GM12878 (cell line): ENCODE measurements at regions not wholly inside any gene's neighbourhood (a gene's known extent, or its start where the extent isn't known, plus 50 kb on each side); places are given as distances from the start of the nearest gene placed in this dataset.

Experiments
- ATF3 ChIP-seq: IDR thresholded peaks from 2 replicates; pipeline ENCODE4 v1.6.1; 2011; ENCODE audit warnings: low read depth, mild to moderate bottlenecking, low read length, moderate library complexity, borderline replicate concordance; ENCODE audit errors: extremely low read depth
- CTCF ChIP-seq, 3 experiments: IDR thresholded peaks in 2 of 3; conservative IDR thresholded peaks in 1 of 3; 2 replicates each; pipeline ENCODE4 v1.5.1; 2011; ENCODE audit warnings: low read depth in 3 of 3, low read length in 3 of 3, mild to moderate bottlenecking in 3 of 3, control low read depth in 2 of 3, moderate library complexity in 2 of 3, inconsistent platforms in 1 of 3, mixed read lengths in 1 of 3; ENCODE audit not compliant: control insufficient read depth in 2 of 3, insufficient read depth in 1 of 3; ENCODE audit errors: extremely low read depth in 1 of 3
- ELK1 ChIP-seq: IDR thresholded peaks from 2 replicates; pipeline ENCODE4 v1.6.1; 2012; ENCODE audit warnings: low read depth, low read length, improper control_type of control experiment
- EP300 ChIP-seq, 2 experiments: fragments of 150-350 bp in 1 of 2; IDR thresholded peaks; 2 replicates each; pipeline ENCODE4 v1.6.1; 2011 to 2012; ENCODE audit warnings: low read depth in 2 of 2, low read length in 2 of 2, borderline replicate concordance in 1 of 2, improper control_type of control experiment in 1 of 2, inconsistent platforms in 1 of 2; ENCODE audit not compliant: control insufficient read depth in 1 of 2
- HDAC6 ChIP-seq: fragments of 200-600 bp; sonication (generic); IDR thresholded peaks from one replicate; pipeline ENCODE4 v1.8.0; 2017; ENCODE audit warnings: antibody characterized with exemption; ENCODE audit not compliant: unreplicated experiment
- NFYA ChIP-seq: IDR thresholded peaks from 2 replicates; pipeline ENCODE4 v1.6.1; 2011; ENCODE audit warnings: low read depth, mild to moderate bottlenecking, low read length, improper control_type of control experiment, borderline replicate concordance
- NR2F1 ChIP-seq: fragments of 450-650 bp; conservative IDR thresholded peaks from 2 replicates; pipeline ENCODE4 v1.6.1; 2017; ENCODE audit warnings: mild to moderate bottlenecking
- POLR2A ChIP-seq: IDR thresholded peaks from 2 replicates; pipeline ENCODE4 v1.6.1; 2011; ENCODE audit warnings: low read depth, mild to moderate bottlenecking, low read length
- POLR2AphosphoS2 ChIP-seq: IDR thresholded peaks from 2 replicates; pipeline ENCODE4 v1.6.1; 2011; ENCODE audit warnings: low read depth, mild to moderate bottlenecking, low read length, improper control_type of control experiment, moderate library complexity
- RAD51 ChIP-seq: fragments of 450-650 bp; IDR thresholded peaks from 2 replicates; pipeline ENCODE4 v1.6.1; 2016; ENCODE audit warnings: moderate library complexity, mild to moderate bottlenecking, inconsistent platforms
- SUZ12 ChIP-seq: fragments of 200-600 bp; sonication (generic); IDR thresholded peaks from one replicate; pipeline ENCODE4 v1.6.1; 2018; ENCODE audit warnings: antibody characterized with exemption, mild to moderate bottlenecking; ENCODE audit not compliant: unreplicated experiment
- TAF1 ChIP-seq: IDR thresholded peaks from 2 replicates; pipeline ENCODE4 v1.6.1; 2011; ENCODE audit warnings: mild to moderate bottlenecking, low read depth, low read length, borderline replicate concordance
- TCF7 ChIP-seq: IDR thresholded peaks from 2 replicates; pipeline ENCODE4 v1.6.1; 2014; ENCODE audit warnings: antibody characterized with exemption, borderline replicate concordance

GRCh38 chrX:39823854-39824253, 273.9 kb downstream of the BCOR start:
- TF ChIP-seq TAF1 (no peak), POLR2A (no peak), NR2F1 (no peak), TCF7 (no peak), HDAC6 (no peak), SUZ12 (no peak), NFYA (no peak), CTCF (IDR thresholded peaks at IDR 0.05 in 2 of 3, conservative IDR thresholded peaks at IDR 0.05 in 1 of 3; ENCODE audit: control insufficient read depth in 2 of 3, extremely low read depth in 1 of 3, insufficient read depth in 1 of 3, low read depth in 3 of 3, low read length in 3 of 3) (no peak), ATF3 (no peak), EP300 (IDR thresholded peaks at IDR 0.05; ENCODE audit: borderline replicate concordance in 1 of 2, control insufficient read depth in 1 of 2, low read depth in 2 of 2, low read length in 2 of 2) (no peak), ELK1 (no peak), POLR2AphosphoS2 (no peak), RAD51 (no peak)
